Hippocampal formation (tissue), 2 donors: ENCODE measurements at regions not wholly inside any gene's neighbourhood (a gene's known extent, or its start where the extent isn't known, plus 50 kb on each side); places are given as distances from the start of the nearest gene placed in this dataset.

ENCODE experiments used
- DNase-seq, 2 donors: peaks; one replicate each; lab custom pipeline; 2025; lab: John Stamatoyannopoulos, UW

GRCh38 chr15:93164409-93164808, 75.4 kb upstream of the RGMA start:
- no peak for DNase-seq

GRCh38 chr15:93162560-93162959, 73.5 kb upstream of the RGMA start:
- DNase-seq, result no peak

- no peak for DNase-seq
These were observed 70.9 kb upstream of the RGMA start for GRCh38 chr15:93159930-93160329.

GRCh38 chr15:93158097-93158900, 69.3 kb upstream of the RGMA start:
- no peak for DNase-seq

- no peak for DNase-seq
These were observed 65.7 kb upstream of the RGMA start for GRCh38 chr15:93154666-93155065.

GRCh38 chr15:93152951-93153350, 63.9 kb upstream of the RGMA start:
- DNase-seq, result peak; percentile 20 to 30

GRCh38 chr15:93152360-93152759, 63.3 kb upstream of the RGMA start:
- no peak for DNase-seq

GRCh38 chr15:93150910-93151881, 62.2 kb upstream of the RGMA start:
- DNase-seq, result no peak

- no peak for DNase-seq
These were observed 57.6 kb upstream of the RGMA start for GRCh38 chr15:93146601-93147000.

- no peak for DNase-seq
These were observed 57.2 kb upstream of the RGMA start for GRCh38 chr15:93146196-93146595.

GRCh38 chr15:93144463-93145236, 55.6 kb upstream of the RGMA start:
- peak; percentile 14 to 31 for DNase-seq

GRCh38 chr15:93143186-93143585, 54.2 kb upstream of the RGMA start:
- no peak for DNase-seq

GRCh38 chr15:93141371-93141794, 52.4 kb upstream of the RGMA start:
- DNase-seq, result no peak

- no peak for DNase-seq
These were observed 50.4 kb upstream of the RGMA start for GRCh38 chr15:93139436-93139835.

GRCh38 chr15:93138681-93139250, 49.8 kb upstream of the RGMA start:
- DNase-seq, result no peak
